Neural progenitor cell (in vitro differentiated cells): ENCODE measurements at regions not wholly inside any gene's neighbourhood (a gene's known extent, or its start where the extent isn't known, plus 50 kb on each side); places are given as distances from the start of the nearest gene placed in this dataset.

Experiments
- EZH2 ChIP-seq: fragments of 200-600 bp; sonication (generic); IDR thresholded peaks from 2 replicates; pipeline ENCODE4 v1.6.1; 2017; ENCODE audit warnings: antibody characterized with exemption, mild to moderate bottlenecking, moderate library complexity
- TF ChIP-seq, protein P1 (sequence below): fragments of 200-600 bp; sonication (generic); IDR thresholded peaks from 2 replicates; pipeline ENCODE4 v1.5.1; 2017; ENCODE audit warnings: antibody characterized with exemption, mild to moderate bottlenecking

DNA sequence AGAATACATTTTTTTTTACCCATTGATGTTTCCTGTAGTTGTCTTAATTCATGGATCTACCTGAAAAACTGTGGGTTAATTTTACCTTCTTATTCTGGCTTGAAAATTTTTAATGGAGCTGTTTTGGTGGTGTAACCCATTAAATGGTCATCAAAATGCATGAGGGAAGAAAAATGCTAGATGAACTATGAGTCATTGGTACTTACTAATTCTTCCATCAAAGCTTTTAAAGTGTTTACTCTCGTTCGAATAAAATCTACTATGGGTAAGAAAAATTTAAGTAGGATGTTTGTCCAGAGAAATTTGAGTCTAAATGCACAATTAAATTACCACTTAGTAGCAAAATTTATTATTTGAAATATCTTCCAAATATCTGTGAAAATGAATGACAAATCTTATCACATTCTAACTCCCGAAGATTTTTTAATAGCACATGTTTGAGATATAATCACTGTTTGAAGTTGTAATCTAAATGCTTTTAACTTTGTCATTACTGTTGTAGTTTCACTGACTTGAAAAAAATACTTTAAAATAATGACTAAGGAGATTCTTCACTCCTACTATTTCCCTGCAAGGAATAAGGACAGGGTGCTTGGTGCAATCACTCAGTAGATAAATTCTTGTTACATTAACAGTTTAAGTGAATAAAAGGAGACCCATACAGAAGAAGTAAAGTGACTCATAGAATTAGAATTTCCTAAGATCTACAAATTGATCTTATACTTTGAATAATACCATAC is 437.7 kb downstream of the IRS2 start:
- TF ChIP-seq, protein P1, sequence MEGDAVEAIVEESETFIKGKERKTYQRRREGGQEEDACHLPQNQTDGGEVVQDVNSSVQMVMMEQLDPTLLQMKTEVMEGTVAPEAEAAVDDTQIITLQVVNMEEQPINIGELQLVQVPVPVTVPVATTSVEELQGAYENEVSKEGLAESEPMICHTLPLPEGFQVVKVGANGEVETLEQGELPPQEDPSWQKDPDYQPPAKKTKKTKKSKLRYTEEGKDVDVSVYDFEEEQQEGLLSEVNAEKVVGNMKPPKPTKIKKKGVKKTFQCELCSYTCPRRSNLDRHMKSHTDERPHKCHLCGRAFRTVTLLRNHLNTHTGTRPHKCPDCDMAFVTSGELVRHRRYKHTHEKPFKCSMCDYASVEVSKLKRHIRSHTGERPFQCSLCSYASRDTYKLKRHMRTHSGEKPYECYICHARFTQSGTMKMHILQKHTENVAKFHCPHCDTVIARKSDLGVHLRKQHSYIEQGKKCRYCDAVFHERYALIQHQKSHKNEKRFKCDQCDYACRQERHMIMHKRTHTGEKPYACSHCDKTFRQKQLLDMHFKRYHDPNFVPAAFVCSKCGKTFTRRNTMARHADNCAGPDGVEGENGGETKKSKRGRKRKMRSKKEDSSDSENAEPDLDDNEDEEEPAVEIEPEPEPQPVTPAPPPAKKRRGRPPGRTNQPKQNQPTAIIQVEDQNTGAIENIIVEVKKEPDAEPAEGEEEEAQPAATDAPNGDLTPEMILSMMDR, result no peak
- no peak for TF ChIP-seq EZH2
